ENCODE measurements at regions not wholly inside any gene's neighbourhood (a gene's known extent, or its start where the extent isn't known, plus 50 kb on each side); places are given as distances from the start of the nearest gene placed in this dataset.

GRCh38 chr20:20829681-20830080, 117.2 kb upstream of the RALGAPA2 start:
- Mint-ChIP-seq H3K4me3 (no peak overlapping the region), H3K27me3 (peaks cover 20% of the 10 kb centered on the region), H3K4me1 (peaks cover 2% of the 10 kb centered on the region), H3K9me3 (peaks cover 2% of the 10 kb centered on the region), H3K36me3 (no peaks in the 10 kb centered on the region), H3K27ac (no peak overlapping the region)
- no peak for DNase-seq
- CTCF ChIA-PET: no interaction called here

DNA sequence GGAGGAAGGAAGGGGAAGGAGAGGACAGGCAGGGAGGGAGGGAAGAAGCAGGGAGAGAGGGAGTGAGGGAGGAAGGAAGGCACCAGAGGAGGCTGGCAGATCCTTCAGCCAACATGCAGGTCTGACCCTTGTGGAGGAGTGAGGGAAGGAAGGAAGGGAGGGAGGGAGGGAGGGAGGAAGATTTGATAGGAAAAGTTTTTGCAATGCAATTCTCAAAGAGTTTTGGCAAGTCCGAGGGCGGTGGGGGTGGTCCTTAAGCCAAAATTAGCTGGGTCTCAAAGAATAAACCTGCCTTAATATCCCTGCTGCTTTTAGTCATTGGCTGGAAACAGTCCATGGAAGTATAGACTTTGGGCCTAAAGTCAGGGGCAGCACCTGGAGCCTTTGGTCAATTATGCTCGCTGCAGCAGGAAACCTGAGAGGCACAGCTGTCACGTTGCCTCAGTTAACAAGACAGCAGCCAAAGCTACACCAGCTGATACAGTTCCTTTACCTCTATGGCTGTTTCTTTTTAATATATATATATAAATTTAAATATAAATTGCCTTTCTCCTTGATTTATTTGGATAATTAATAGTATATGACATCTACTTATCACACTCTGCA, 115.7 kb upstream of the RALGAPA2 start:
- CTCF ChIA-PET: no interaction called here

DNA sequence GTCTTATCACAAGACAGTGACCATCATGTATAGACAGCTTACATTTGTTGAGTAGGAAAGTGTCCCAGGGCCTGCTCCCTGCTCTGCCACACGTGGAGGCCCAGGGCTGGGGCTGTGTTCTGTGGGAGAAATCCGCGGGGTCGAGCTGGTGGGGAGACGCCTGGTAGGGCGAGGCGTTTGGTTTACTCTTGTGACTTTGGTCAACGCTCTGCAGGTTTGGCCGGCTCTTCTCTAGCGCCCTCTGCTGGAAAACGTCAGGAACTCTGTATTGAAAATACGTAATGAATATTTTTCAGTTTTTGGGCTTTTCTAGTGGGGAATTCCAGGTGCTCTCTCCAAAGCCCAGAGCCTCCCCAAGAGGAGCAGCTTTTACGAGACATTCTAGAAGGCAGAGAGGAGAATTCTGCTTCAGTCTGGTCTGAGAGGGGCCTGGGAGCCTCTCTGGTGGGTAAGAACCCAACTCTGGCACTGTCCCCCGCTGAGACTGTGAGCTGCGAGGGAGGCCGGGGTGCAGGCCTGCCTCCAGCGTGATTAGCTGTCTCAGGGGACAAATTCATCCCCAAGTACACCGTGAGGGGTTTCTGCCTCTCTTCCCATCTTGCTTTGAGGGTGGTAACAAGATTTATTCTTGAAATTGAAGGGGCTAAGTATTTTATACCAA, 112.6 kb upstream of the RALGAPA2 start:
- H3K4me3 Mint-ChIP-seq: no peak overlapping the region
- H3K27ac Mint-ChIP-seq: no peak overlapping the region
- H3K36me3 Mint-ChIP-seq: no peaks in the 10 kb centered on the region
- CTCF ChIA-PET: interaction anchor here (0.8 to 3.8 kb wide), 13 partner anchors 9 to 221 kb away, joined by 3 to 27 read pairs (median 4); no protein-coding TSS in a partner anchor
- H3K4me1 Mint-ChIP-seq: peaks cover 2% of the 10 kb centered on the region
- peak; percentile 68 for DNase-seq
- peaks cover 39% of the 10 kb centered on the region for H3K27me3 Mint-ChIP-seq
- H3K9me3 Mint-ChIP-seq: peaks cover 2% of the 10 kb centered on the region

More for the DNA sequence above, 115.7 kb upstream of the RALGAPA2 start:
- Mint-ChIP-seq H3K4me3 (no peak overlapping the region), H3K27ac (no peak overlapping the region), H3K36me3 (no peaks in the 10 kb centered on the region), H3K4me1 (peaks cover 2% of the 10 kb centered on the region), H3K9me3 (peaks cover 2% of the 10 kb centered on the region), H3K27me3 (peaks cover 33% of the 10 kb centered on the region)
- no peak for DNase-seq

GRCh38 chr20:20823476-20823881, 111.0 kb upstream of the RALGAPA2 start:
- Mint-ChIP-seq H3K27me3 (peaks cover 36% of the 10 kb centered on the region), H3K4me1 (peaks cover 2% of the 10 kb centered on the region), H3K36me3 (no peaks in the 10 kb centered on the region), H3K9me3 (no peaks in the 10 kb centered on the region), H3K27ac (no peak overlapping the region), H3K4me3 (no peak overlapping the region)
- CTCF ChIA-PET: interaction anchor here (1.0 to 3.8 kb wide), 6 partner anchors 12 to 740 kb away, joined by 3 to 27 read pairs (median 5); no protein-coding TSS in a partner anchor
- no peak for DNase-seq

- no peak for DNase-seq
- Mint-ChIP-seq H3K9me3 (no peaks in the 10 kb centered on the region), H3K4me1 (peaks cover 2% of the 10 kb centered on the region), H3K27ac (no peak overlapping the region), H3K36me3 (no peaks in the 10 kb centered on the region), H3K4me3 (no peak overlapping the region), H3K27me3 (peaks cover 38% of the 10 kb centered on the region)
- CTCF ChIA-PET: interaction anchor here (0.8 to 2.0 kb wide), 4 partner anchors 15 to 684 kb away, joined by 3 to 9 read pairs (median 4); no protein-coding TSS in a partner anchor
Measured at GRCh38 chr20:20821484-20822260, 109.2 kb upstream of the RALGAPA2 start.

- peaks cover 38% of the 10 kb centered on the region for H3K27me3 Mint-ChIP-seq
- H3K4me3 Mint-ChIP-seq: no peak overlapping the region
- H3K4me1 Mint-ChIP-seq: peaks cover 2% of the 10 kb centered on the region
- H3K36me3 Mint-ChIP-seq: no peaks in the 10 kb centered on the region
- H3K9me3 Mint-ChIP-seq: no peaks in the 10 kb centered on the region
- CTCF ChIA-PET: interaction anchor here (0.8 to 1.7 kb wide), 2 partner anchors 123 to 156 kb away, joined by 4 to 5 read pairs; no protein-coding TSS in a partner anchor
- no peak overlapping the region for H3K27ac Mint-ChIP-seq
- no peak for DNase-seq
Measured at GRCh38 chr20:20820785-20821483, 108.5 kb upstream of the RALGAPA2 start.

DNA sequence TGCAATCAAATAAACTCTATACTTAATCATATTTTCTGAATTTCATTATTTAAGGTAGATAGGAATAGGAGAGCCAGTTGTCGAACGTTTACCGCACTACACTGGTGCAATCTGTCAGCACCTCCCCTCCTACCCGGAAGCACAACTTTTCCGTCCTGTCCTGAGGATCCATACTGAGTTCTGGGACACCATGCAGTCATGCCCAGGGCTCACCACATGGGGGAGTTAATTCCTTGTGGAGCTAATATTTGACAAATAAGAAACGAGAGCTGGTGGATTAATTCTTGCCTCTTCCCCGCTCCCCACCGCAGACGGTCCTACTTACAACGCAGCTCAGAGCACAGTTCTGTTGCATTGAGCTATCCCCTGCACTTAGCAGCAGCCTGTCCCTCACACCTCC, 107.7 kb upstream of the RALGAPA2 start:
- Mint-ChIP-seq H3K4me1 (peaks cover 2% of the 10 kb centered on the region), H3K9me3 (no peaks in the 10 kb centered on the region), H3K27me3 (peaks cover 37% of the 10 kb centered on the region), H3K4me3 (no peak overlapping the region), H3K36me3 (no peaks in the 10 kb centered on the region), H3K27ac (no peak overlapping the region)
- DNase-seq: no peak
- CTCF ChIA-PET: no interaction called here

DNA sequence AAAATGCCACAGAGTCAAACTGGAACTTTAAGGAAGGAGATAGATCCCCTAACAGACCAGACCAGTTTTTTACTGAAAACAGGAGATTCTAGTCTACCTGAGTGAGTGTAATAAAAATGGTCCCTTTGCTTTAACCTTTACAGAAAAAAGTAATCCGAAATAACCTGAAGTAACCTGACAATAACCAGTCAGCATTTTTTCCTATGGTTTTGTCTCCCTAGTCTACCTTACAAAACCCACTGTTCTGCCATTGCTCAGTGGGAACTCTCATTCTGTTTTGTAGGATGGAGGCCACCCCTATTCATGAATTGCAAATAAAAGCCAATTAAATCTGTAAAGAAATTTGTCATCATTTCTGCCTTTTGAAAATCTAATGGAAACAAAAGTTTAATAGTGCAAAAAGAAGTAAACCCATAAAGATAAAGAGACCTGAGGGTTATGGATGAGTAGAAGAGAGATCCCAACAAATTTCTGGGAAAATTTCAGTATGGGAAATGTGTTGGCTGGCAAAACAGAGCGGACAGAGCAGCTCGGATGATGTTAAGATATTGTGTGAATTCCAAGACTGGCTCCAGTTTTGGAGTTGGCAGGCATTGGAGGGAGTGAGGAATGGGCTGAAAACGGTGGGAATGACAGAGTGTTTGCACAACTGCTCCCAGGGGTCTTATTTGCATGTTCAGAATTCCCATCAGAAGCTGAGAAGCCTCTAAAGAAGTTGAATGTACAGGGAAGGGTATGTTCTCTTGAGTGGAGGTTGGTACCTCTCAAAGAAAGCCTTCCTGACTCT, 104.7 kb upstream of the RALGAPA2 start:
- no peak overlapping the region for H3K27ac Mint-ChIP-seq
- no peaks in the 10 kb centered on the region for H3K9me3 Mint-ChIP-seq
- no peaks in the 10 kb centered on the region for H3K4me1 Mint-ChIP-seq
- no peak overlapping the region for H3K4me3 Mint-ChIP-seq
- no peaks in the 10 kb centered on the region for H3K36me3 Mint-ChIP-seq
- no peak for DNase-seq
- CTCF ChIA-PET: no interaction called here
- peaks cover 17% of the 10 kb centered on the region for H3K27me3 Mint-ChIP-seq

GRCh38 chr20:20815711-20816455, 103.4 kb upstream of the RALGAPA2 start:
- Mint-ChIP-seq H3K9me3 (no peaks in the 10 kb centered on the region), H3K27ac (no peak overlapping the region), H3K4me3 (no peak overlapping the region), H3K4me1 (no peaks in the 10 kb centered on the region), H3K36me3 (no peaks in the 10 kb centered on the region), H3K27me3 (peaks cover 18% of the 10 kb centered on the region)
- CTCF ChIA-PET: no interaction called here
- DNase-seq: no peak

DNA sequence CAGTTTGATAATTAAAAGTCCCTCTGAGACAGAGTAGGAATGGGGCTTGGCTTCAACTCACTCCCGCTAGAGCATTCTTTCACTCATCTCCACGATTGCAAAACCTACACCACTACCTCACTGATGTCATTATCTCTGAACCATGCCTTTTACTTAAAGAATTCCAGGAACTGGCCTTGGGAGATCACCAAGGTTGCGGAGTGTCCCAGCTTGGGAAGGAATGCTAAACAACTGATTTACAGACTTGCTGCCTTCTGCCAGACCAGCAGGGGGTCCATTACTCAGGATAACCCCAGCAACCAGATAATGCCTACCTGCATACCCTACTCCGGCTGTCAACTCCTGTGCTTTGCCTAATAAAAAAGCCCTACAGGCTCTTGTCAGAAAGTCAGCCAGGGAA, 102.2 kb upstream of the RALGAPA2 start:
- no peak overlapping the region for H3K4me3 Mint-ChIP-seq
- CTCF ChIA-PET: no interaction called here
- H3K36me3 Mint-ChIP-seq: no peaks in the 10 kb centered on the region
- no peaks in the 10 kb centered on the region for H3K4me1 Mint-ChIP-seq
- no peaks in the 10 kb centered on the region for H3K9me3 Mint-ChIP-seq
- no peak overlapping the region for H3K27ac Mint-ChIP-seq
- peaks cover 16% of the 10 kb centered on the region for H3K27me3 Mint-ChIP-seq
- no peak for DNase-seq

DNA sequence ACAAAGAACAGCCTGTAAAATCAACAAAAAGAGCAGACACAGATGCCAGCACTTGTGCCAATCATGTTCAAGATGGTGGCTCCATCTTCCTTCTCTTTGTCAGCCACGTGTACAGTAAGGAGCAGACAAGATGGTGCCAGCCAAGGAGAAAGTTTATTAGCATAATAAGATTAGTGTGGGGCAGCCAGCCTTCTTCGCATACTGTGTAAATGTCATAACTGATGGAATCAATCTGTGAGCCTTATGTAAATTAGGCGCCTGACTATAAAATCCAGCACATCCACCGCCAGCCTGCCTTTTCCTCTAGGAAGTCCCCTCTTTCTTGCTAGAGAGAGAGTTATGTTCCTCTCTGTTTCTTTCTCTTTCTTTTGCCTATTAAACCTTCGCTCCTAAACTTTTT, 99.7 kb upstream of the RALGAPA2 start:
- Mint-ChIP-seq H3K4me1 (no peaks in the 10 kb centered on the region), H3K27ac (no peak overlapping the region), H3K9me3 (no peaks in the 10 kb centered on the region), H3K36me3 (no peaks in the 10 kb centered on the region), H3K4me3 (no peak overlapping the region), H3K27me3 (peaks cover 11% of the 10 kb centered on the region)
- DNase-seq: no peak
- CTCF ChIA-PET: no interaction called here

DNA sequence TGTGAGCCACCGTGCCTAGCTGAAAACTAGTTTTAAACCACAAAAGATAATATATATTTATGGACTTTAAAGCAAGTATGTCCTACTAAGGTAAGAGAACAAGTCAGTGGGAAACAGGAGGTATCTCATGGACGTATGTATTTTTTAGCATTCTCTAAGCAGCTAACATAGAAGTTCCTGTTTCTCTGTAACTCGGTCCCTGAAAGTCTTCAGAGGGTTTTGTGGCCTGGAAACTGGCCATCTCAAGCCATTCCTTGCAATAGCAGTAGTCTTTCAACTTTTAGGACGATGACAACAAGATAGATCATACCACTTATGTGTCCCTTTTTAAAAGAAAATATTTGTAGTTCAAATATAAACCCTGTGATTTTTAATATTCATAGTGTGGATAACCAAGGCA, 95.6 kb upstream of the RALGAPA2 start:
- Mint-ChIP-seq H3K4me1 (no peaks in the 10 kb centered on the region), H3K9me3 (no peaks in the 10 kb centered on the region), H3K27ac (no peak overlapping the region), H3K27me3 (peaks cover 24% of the 10 kb centered on the region), H3K36me3 (no peaks in the 10 kb centered on the region), H3K4me3 (no peak overlapping the region)
- CTCF ChIA-PET: no interaction called here
- DNase-seq: no peak

All from activated naive CD4-positive, alpha-beta T cell treated with anti-CD3 and anti-CD28 coated beads, Interleukin-2, amount 10 ng/mL, durations not matched to agents 7 days and 5 days (primary cell).